A549 (cell line): ENCODE measurements at regions not wholly inside any gene's neighbourhood (a gene's known extent, or its start where the extent isn't known, plus 50 kb on each side); places are given as distances from the start of the nearest gene placed in this dataset.

ENCODE experiments used
- BCL3 ChIP-seq: fragments of >200 bp; sonication (Bioruptor Twin); formaldehyde crosslinking; IDR thresholded peaks from 3 replicates; pipeline ENCODE4 v1.6.1; 2016
- CTCF ChIP-seq: fragments of >200 bp; sonication (Bioruptor Twin); formaldehyde crosslinking; IDR thresholded peaks from 3 replicates; pipeline ENCODE4 v1.5.1; 2016
- HOXA7 ChIP-seq: fragments of 250-450 bp; sonication (Bioruptor Pico); IDR thresholded peaks from 2 replicates; pipeline ENCODE4 v1.5.0; 2020; ENCODE audit warnings: mild to moderate bottlenecking, moderate library complexity
- JUNB ChIP-seq: fragments of >200 bp; sonication (Bioruptor Twin); formaldehyde crosslinking; IDR thresholded peaks from 2 replicates; pipeline ENCODE4 v1.6.1; 2016
- KDM1A ChIP-seq: fragments of 200-600 bp; sonication (generic); IDR thresholded peaks from 2 replicates; pipeline ENCODE4 v1.6.1; 2016; ENCODE audit warnings: low read depth, mild to moderate bottlenecking
- POLR2A ChIP-seq: IDR thresholded peaks from 2 replicates; pipeline ENCODE4 v1.6.1; 2012; ENCODE audit warnings: mild to moderate bottlenecking, low read length
- RAD21 ChIP-seq, 2 experiments: fragments of >200 bp in 1 of 2; sonication (Bioruptor Twin) in 1 of 2; formaldehyde crosslinking in 1 of 2; IDR thresholded peaks in 1 of 2; conservative IDR thresholded peaks in 1 of 2; 2 replicates in 1 of 2; 3 replicates in 1 of 2; pipeline ENCODE4 v1.6.1; 2012 to 2018; ENCODE audit warnings: inconsistent platforms in 1 of 2
- RFX5 ChIP-seq: fragments of 450-650 bp; IDR thresholded peaks from 2 replicates; pipeline ENCODE4 v1.7.1; 2014; ENCODE audit warnings: antibody characterized with exemption, mild to moderate bottlenecking, moderate library complexity
- SMC3 ChIP-seq: fragments of >200 bp; sonication (Bioruptor Twin); formaldehyde crosslinking; IDR thresholded peaks from 3 replicates; pipeline ENCODE4 v1.6.1; 2018; ENCODE audit warnings: inconsistent platforms
- TP53 ChIP-seq: fragments of 250-450 bp; sonication (Bioruptor Pico); IDR thresholded peaks from 2 replicates; pipeline ENCODE4 v1.5.0; 2021; ENCODE audit warnings: mild to moderate bottlenecking, moderate library complexity
- ZNF302 ChIP-seq: fragments of 250-450 bp; sonication (Bioruptor Pico); IDR thresholded peaks from 2 replicates; pipeline ENCODE4 v1.9.0; 2021; ENCODE audit warnings: inconsistent platforms, mild to moderate bottlenecking, moderate library complexity
- TF ChIP-seq, protein P1 (sequence below): fragments of 200-600 bp; sonication (generic); IDR thresholded peaks from 2 replicates; pipeline ENCODE4 v1.6.1; 2016; ENCODE audit warnings: antibody characterized with exemption, mild to moderate bottlenecking, moderate library complexity
- TF ChIP-seq, protein P2 (sequence below): fragments of 250-450 bp; sonication (Bioruptor Pico); IDR thresholded peaks from 2 replicates; pipeline ENCODE4 v1.5.0; 2021; ENCODE audit warnings: mild to moderate bottlenecking, moderate library complexity, borderline replicate concordance

GRCh38 chr3:144104186-144104585, 132.6 kb downstream of the DIPK2A start:
- TF ChIP-seq CTCF (no peak), HOXA7 (no peak), RAD21 (conservative IDR thresholded peaks at IDR 0.05 in 1 of 2, IDR thresholded peaks at IDR 0.05 in 1 of 2) (no peak), RFX5 (no peak), ZNF302 (no peak), POLR2A (no peak), SMC3 (no peak), JUNB (no peak), TP53 (CRISPR knock-in tag) (no peak), KDM1A (no peak), BCL3 (no peak)
- TF ChIP-seq, protein P1, sequence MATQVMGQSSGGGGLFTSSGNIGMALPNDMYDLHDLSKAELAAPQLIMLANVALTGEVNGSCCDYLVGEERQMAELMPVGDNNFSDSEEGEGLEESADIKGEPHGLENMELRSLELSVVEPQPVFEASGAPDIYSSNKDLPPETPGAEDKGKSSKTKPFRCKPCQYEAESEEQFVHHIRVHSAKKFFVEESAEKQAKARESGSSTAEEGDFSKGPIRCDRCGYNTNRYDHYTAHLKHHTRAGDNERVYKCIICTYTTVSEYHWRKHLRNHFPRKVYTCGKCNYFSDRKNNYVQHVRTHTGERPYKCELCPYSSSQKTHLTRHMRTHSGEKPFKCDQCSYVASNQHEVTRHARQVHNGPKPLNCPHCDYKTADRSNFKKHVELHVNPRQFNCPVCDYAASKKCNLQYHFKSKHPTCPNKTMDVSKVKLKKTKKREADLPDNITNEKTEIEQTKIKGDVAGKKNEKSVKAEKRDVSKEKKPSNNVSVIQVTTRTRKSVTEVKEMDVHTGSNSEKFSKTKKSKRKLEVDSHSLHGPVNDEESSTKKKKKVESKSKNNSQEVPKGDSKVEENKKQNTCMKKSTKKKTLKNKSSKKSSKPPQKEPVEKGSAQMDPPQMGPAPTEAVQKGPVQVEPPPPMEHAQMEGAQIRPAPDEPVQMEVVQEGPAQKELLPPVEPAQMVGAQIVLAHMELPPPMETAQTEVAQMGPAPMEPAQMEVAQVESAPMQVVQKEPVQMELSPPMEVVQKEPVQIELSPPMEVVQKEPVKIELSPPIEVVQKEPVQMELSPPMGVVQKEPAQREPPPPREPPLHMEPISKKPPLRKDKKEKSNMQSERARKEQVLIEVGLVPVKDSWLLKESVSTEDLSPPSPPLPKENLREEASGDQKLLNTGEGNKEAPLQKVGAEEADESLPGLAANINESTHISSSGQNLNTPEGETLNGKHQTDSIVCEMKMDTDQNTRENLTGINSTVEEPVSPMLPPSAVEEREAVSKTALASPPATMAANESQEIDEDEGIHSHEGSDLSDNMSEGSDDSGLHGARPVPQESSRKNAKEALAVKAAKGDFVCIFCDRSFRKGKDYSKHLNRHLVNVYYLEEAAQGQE: no peak
- TF ChIP-seq, protein P2, sequence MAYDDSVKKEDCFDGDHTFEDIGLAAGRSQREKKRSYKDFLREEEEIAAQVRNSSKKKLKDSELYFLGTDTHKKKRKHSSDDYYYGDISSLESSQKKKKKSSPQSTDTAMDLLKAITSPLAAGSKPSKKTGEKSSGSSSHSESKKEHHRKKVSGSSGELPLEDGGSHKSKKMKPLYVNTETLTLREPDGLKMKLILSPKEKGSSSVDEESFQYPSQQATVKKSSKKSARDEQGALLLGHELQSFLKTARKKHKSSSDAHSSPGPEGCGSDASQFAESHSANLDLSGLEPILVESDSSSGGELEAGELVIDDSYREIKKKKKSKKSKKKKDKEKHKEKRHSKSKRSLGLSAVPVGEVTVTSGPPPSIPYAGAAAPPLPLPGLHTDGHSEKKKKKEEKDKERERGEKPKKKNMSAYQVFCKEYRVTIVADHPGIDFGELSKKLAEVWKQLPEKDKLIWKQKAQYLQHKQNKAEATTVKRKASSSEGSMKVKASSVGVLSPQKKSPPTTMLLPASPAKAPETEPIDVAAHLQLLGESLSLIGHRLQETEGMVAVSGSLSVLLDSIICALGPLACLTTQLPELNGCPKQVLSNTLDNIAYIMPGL (CRISPR knock-in tag): no peak
